H9 (cell line): ENCODE measurements at regions not wholly inside any gene's neighbourhood (a gene's known extent, or its start where the extent isn't known, plus 50 kb on each side); places are given as distances from the start of the nearest gene placed in this dataset.

Experiments used
- DNase-seq: peaks from one replicate; pipeline ENCODE4 v3.0.0-alpha.2; 2017
- H2AFZ ChIP-seq: one replicate; pipeline ENCODE4 v1.6.1; 2013; ENCODE audit warnings: mild to moderate bottlenecking, low read length, control low read depth, moderate library complexity
- H2AK5ac ChIP-seq: 2 replicates; pipeline ENCODE4 v1.6.1; 2013; ENCODE audit warnings: low read length, control low read depth, mixed read lengths; ENCODE audit not compliant: insufficient read length
- H2BK120ac ChIP-seq: one replicate; pipeline ENCODE4 v1.6.1; 2013; ENCODE audit warnings: low read depth, mild to moderate bottlenecking, low read length, control low read depth, inconsistent platforms; ENCODE audit not compliant: poor library complexity, severe bottlenecking
- H2BK12ac ChIP-seq: 2 replicates; pipeline ENCODE4 v1.6.1; 2013; ENCODE audit warnings: low read length, control low read depth, mixed read lengths, low read depth; ENCODE audit not compliant: insufficient read length
- H2BK15ac ChIP-seq: 2 replicates; pipeline ENCODE4 v1.6.1; 2013; ENCODE audit warnings: low read depth, low read length, control low read depth
- H2BK20ac ChIP-seq: one replicate; pipeline ENCODE4 v1.6.1; 2013; ENCODE audit warnings: low read depth, mild to moderate bottlenecking, low read length, control low read depth, inconsistent platforms; ENCODE audit not compliant: poor library complexity, severe bottlenecking
- H2BK5ac ChIP-seq: 2 replicates; pipeline ENCODE4 v1.6.1; 2013; ENCODE audit warnings: low read length, control low read depth, mixed read lengths; ENCODE audit not compliant: insufficient read length
- H3K14ac ChIP-seq: 2 replicates; pipeline ENCODE4 v1.6.1; 2013; ENCODE audit warnings: low read length, control low read depth; ENCODE audit not compliant: insufficient read depth
- H3K18ac ChIP-seq: 2 replicates; pipeline ENCODE4 v1.6.1; 2013; ENCODE audit warnings: low read depth, mild to moderate bottlenecking, mixed read lengths, low read length, control low read depth; ENCODE audit not compliant: insufficient read length
- H3K23ac ChIP-seq: 2 replicates; pipeline ENCODE4 v1.6.1; 2013; ENCODE audit warnings: low read length, control low read depth, mixed read lengths, low read depth; ENCODE audit not compliant: insufficient read length
- H3K23me2 ChIP-seq: 2 replicates; pipeline ENCODE4 v1.6.1; 2013; ENCODE audit warnings: low read depth, mild to moderate bottlenecking, mixed read lengths, low read length, control low read depth; ENCODE audit not compliant: insufficient read length, poor library complexity, severe bottlenecking
- H3K27ac ChIP-seq: 2 replicates; pipeline ENCODE4 v1.5.1; 2013; ENCODE audit warnings: low read length, control low read depth, mixed read lengths, low read depth; ENCODE audit not compliant: insufficient read length
- H3K27me3 ChIP-seq: 2 replicates; pipeline ENCODE4 v1.6.1; 2013; ENCODE audit warnings: low read length, control low read depth, inconsistent platforms; ENCODE audit not compliant: insufficient read depth
- H3K4ac ChIP-seq: 2 replicates; pipeline ENCODE4 v1.6.1; 2013; ENCODE audit warnings: low read depth, mild to moderate bottlenecking, control low read depth, inconsistent platforms, low read length, moderate library complexity
- H3K4me1 ChIP-seq: 2 replicates; pipeline ENCODE4 v1.6.1; 2013; ENCODE audit warnings: low read length, control low read depth, inconsistent platforms; ENCODE audit not compliant: insufficient read depth
- H3K4me2 ChIP-seq: 2 replicates; pipeline ENCODE4 v1.6.1; 2013; ENCODE audit warnings: low read length, control low read depth, mixed read lengths; ENCODE audit not compliant: insufficient read length, insufficient read depth
- H3K56ac ChIP-seq: 2 replicates; pipeline ENCODE4 v1.6.1; 2013; ENCODE audit warnings: low read depth, mild to moderate bottlenecking, mixed read lengths, low read length, control low read depth; ENCODE audit not compliant: insufficient read length
- H3K79me1 ChIP-seq: 2 replicates; pipeline ENCODE4 v1.6.1; 2013; ENCODE audit warnings: low read depth, mild to moderate bottlenecking, moderate library complexity, low read length, control low read depth, inconsistent platforms; ENCODE audit not compliant: insufficient read depth, poor library complexity, severe bottlenecking
- H3K79me2 ChIP-seq: 2 replicates; pipeline ENCODE4 v1.6.1; 2013; ENCODE audit warnings: low read length, control low read depth, inconsistent platforms; ENCODE audit not compliant: insufficient read depth
- H3K9ac ChIP-seq: 2 replicates; pipeline ENCODE4 v1.6.1; 2013; ENCODE audit warnings: low read length, control low read depth, mixed read lengths; ENCODE audit not compliant: insufficient read length; ENCODE audit errors: extremely low read depth
- H3K9me3 ChIP-seq: one replicate; pipeline ENCODE4 v1.6.1; 2013; ENCODE audit warnings: low read depth, low read length, inconsistent platforms; ENCODE audit not compliant: control insufficient read depth
- H3T11ph ChIP-seq: one replicate; pipeline ENCODE4 v1.6.1; 2013; ENCODE audit warnings: mild to moderate bottlenecking, low read length, control low read depth, inconsistent platforms
- H4K20me1 ChIP-seq: one replicate; pipeline ENCODE4 v1.6.1; 2013; ENCODE audit not compliant: control insufficient read depth, insufficient read length, insufficient read depth
- H4K5ac ChIP-seq: 2 replicates; pipeline ENCODE4 v1.6.1; 2013; ENCODE audit warnings: low read depth, mild to moderate bottlenecking, mixed read lengths, low read length, control low read depth; ENCODE audit not compliant: insufficient read length
- H4K8ac ChIP-seq: replicated peaks from 2 replicates; pipeline ENCODE4 v1.6.1; 2013; ENCODE audit warnings: low read length, control low read depth, mixed read lengths, low read depth; ENCODE audit not compliant: insufficient read length
- H4K91ac ChIP-seq: 2 replicates; pipeline ENCODE4 v1.6.1; 2013; ENCODE audit warnings: low read depth, mild to moderate bottlenecking, moderate library complexity, mixed read lengths, low read length, control low read depth; ENCODE audit not compliant: insufficient read length
- H3K27ac Mint-ChIP-seq, 3 experiments: 2 replicates in 2 of 3; 3 replicates in 1 of 3; pipeline ENCODE4 v1.8.0; 2020 to 2021; ENCODE audit warnings: mixed read lengths in 3 of 3, mild to moderate bottlenecking in 1 of 3, moderate library complexity in 1 of 3
- H3K27me3 Mint-ChIP-seq: 2 replicates; pipeline ENCODE4 v1.8.0; 2021; ENCODE audit warnings: low read depth, mild to moderate bottlenecking, moderate library complexity, mixed read lengths
- H3K36me3 Mint-ChIP-seq, 3 experiments: 2 replicates in 2 of 3; 3 replicates in 1 of 3; pipeline ENCODE4 v1.8.0; 2020 to 2021; ENCODE audit warnings: low read depth in 3 of 3, mixed read lengths in 3 of 3; ENCODE audit not compliant: insufficient read depth in 1 of 3
- H3K4me1 Mint-ChIP-seq, 2 experiments: 2 replicates each; pipeline ENCODE4 v1.8.0; 2020; ENCODE audit warnings: mixed read lengths in 2 of 2
- H3K4me3 Mint-ChIP-seq, 2 experiments: 2 replicates in 1 of 2; 3 replicates in 1 of 2; pipeline ENCODE4 v1.8.0; 2020 to 2021; ENCODE audit warnings: mild to moderate bottlenecking in 2 of 2, mixed read lengths in 2 of 2, moderate library complexity in 1 of 2
- H3K9me3 Mint-ChIP-seq, 2 experiments: 2 replicates in 1 of 2; 3 replicates in 1 of 2; pipeline ENCODE4 v1.8.0; 2020; ENCODE audit warnings: mild to moderate bottlenecking in 2 of 2, mixed read lengths in 2 of 2, moderate library complexity in 1 of 2
- WGBS: extraction: QIAGEN DNeasy Blood & Tissue Kit; methylation state at CpG from one replicate; pipeline ENCODE4 v1.1.7; 2013; ENCODE audit warnings: missing lambda C conversion rate, low lambda C conversion rate, mixed read lengths; ENCODE audit not compliant: insufficient read length; ENCODE audit errors: extremely low coverage; 5-methylcytosine and 5-hydroxymethylcytosine counted together
- TF ChIP-seq, protein P1 (sequence below): fragments of 200-600 bp; sonication (generic); conservative IDR thresholded peaks from 3 replicates; pipeline ENCODE4 v1.8.0; 2021; ENCODE audit warnings: antibody characterized with exemption, mild to moderate bottlenecking

GRCh38 chr9:23492126-23493002 lies 333.7 kb downstream of the ELAVL2 start:
- no peak overlapping the region for H4K91ac ChIP-seq
- peak; percentile 39 for DNase-seq
- TF ChIP-seq, protein P1, sequence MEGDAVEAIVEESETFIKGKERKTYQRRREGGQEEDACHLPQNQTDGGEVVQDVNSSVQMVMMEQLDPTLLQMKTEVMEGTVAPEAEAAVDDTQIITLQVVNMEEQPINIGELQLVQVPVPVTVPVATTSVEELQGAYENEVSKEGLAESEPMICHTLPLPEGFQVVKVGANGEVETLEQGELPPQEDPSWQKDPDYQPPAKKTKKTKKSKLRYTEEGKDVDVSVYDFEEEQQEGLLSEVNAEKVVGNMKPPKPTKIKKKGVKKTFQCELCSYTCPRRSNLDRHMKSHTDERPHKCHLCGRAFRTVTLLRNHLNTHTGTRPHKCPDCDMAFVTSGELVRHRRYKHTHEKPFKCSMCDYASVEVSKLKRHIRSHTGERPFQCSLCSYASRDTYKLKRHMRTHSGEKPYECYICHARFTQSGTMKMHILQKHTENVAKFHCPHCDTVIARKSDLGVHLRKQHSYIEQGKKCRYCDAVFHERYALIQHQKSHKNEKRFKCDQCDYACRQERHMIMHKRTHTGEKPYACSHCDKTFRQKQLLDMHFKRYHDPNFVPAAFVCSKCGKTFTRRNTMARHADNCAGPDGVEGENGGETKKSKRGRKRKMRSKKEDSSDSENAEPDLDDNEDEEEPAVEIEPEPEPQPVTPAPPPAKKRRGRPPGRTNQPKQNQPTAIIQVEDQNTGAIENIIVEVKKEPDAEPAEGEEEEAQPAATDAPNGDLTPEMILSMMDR = peak; percentile 77
- H4K8ac ChIP-seq = no peak overlapping the region
- no peak overlapping the region for H3K4ac ChIP-seq
- no peaks in the 10 kb centered on the region; a peak in 1 of 5 replicates for H3K9me3 Mint-ChIP-seq
- H3K4me3 Mint-ChIP-seq = no peak overlapping the region
- H2BK20ac ChIP-seq = no peak overlapping the region
- H3T11ph ChIP-seq = no peak overlapping the region
- H2AFZ ChIP-seq = no peak overlapping the region
- no peaks in the 10 kb centered on the region for H3K36me3 Mint-ChIP-seq
- H3K27ac ChIP-seq = no peak overlapping the region
- no peaks in the 10 kb centered on the region for H3K79me2 ChIP-seq
- H3K56ac ChIP-seq = no peak overlapping the region
- no CpG with 5 or more reads among the region's 5 CpGs for WGBS
- H2BK120ac ChIP-seq = no peak overlapping the region
- no peaks in the 10 kb centered on the region for H3K9me3 ChIP-seq
- H3K23ac ChIP-seq = no peak overlapping the region
- H3K14ac ChIP-seq = no peak overlapping the region
- H2AK5ac ChIP-seq = no peak overlapping the region
- no peaks in the 10 kb centered on the region for H4K20me1 ChIP-seq
- no peak overlapping the region for H2BK5ac ChIP-seq
- H3K27me3 ChIP-seq = no peaks in the 10 kb centered on the region
- no peaks in the 10 kb centered on the region for H3K4me1 Mint-ChIP-seq
- no peak overlapping the region for H3K9ac ChIP-seq
- H3K23me2 ChIP-seq = no peaks in the 10 kb centered on the region
- H4K5ac ChIP-seq = no peak overlapping the region
- no peak overlapping the region for H3K18ac ChIP-seq
- H2BK15ac ChIP-seq = no peak overlapping the region
- H3K4me2 ChIP-seq = no peak overlapping the region
- no peak overlapping the region for H3K27ac Mint-ChIP-seq
- no peaks in the 10 kb centered on the region for H3K79me1 ChIP-seq
- H3K4me1 ChIP-seq = no peaks in the 10 kb centered on the region
- H3K27me3 Mint-ChIP-seq = no peaks in the 10 kb centered on the region
- no peak overlapping the region for H2BK12ac ChIP-seq
